ENCODE measurements at regions not wholly inside any gene's neighbourhood (a gene's known extent, or its start where the extent isn't known, plus 50 kb on each side); places are given as distances from the start of the nearest gene placed in this dataset.

DNA sequence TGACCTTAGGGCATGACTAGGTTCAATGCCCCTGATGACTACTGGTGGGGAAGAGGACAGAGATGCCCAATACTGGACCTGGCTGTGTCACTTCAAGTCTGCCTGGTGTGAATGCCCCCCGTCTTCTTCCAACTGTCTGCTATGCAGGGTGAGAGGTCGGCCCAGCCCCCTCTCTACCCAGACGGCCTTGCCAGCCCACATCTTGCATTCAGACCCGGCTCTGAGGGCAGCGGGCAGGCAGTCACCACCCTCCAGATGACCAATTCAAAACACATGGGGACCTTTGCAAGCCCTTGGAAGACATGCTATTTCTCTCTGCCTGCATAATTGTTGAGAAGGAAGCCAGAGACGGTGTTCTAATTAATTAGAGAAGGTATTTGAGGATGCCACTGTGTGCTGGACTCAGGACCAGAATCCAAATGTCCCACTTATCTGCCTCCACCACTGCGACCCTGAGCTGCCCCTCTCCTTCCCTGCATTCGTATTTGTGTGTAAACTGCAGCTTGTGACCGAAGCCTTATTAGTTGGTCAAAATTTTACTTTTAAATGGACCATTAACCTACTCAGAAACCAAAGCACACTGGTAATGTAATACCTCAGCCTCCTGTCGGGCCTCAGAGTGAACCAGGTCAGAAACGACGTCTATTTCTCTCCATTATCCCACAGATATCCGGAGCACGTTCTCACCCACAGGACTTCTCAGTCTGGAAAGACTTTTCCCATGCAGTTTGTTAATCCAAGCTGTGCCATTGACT lies 407.0 kb downstream of the ZNF536 start:
- Histone ChIP-seq H3K4me2 (ENCODE audit: low read length) (no peak overlapping the region), H3K9me3 (ENCODE audit: low read length) (no peaks in the 10 kb centered on the region), H2AFZ (ENCODE audit: low read length) (no peak overlapping the region), H3K4me3 (ENCODE audit: low read depth, low read length, poor library complexity, severe bottlenecking) (no peak overlapping the region), H3K27ac (ENCODE audit: low read depth, low read length, poor library complexity, severe bottlenecking) (no peak overlapping the region), H3K36me3 (ENCODE audit: insufficient read depth, low read length) (no peaks in the 10 kb centered on the region), H3K79me2 (ENCODE audit: insufficient read depth, low read depth, low read length) (no peaks in the 10 kb centered on the region), H3K9me2 (ENCODE audit: insufficient read depth, low read length) (no peaks in the 10 kb centered on the region), H4K20me1 (ENCODE audit: insufficient read depth, low read length) (no peaks in the 10 kb centered on the region), H3K4me1 (ENCODE audit: insufficient read depth, low read length, poor library complexity, severe bottlenecking) (no peaks in the 10 kb centered on the region)
- DNase-seq (ENCODE audit: low spot score), result no peak
- intact Hi-C loops (cut with micrococcal nuclease; ENCODE audit: unreplicated experiment), result no loop called here
- no TSS peak for BruUV-seq (replicated peaks)
- CTCF ChIA-PET (ENCODE audit: unreplicated experiment), result no interaction called here
- no peak for TF ChIP-seq EZH2phosphoT487 (IDR thresholded peaks at IDR 0.05; ENCODE audit: borderline replicate concordance, low read depth, low read length)
- TF ChIP-seq, protein P1, sequence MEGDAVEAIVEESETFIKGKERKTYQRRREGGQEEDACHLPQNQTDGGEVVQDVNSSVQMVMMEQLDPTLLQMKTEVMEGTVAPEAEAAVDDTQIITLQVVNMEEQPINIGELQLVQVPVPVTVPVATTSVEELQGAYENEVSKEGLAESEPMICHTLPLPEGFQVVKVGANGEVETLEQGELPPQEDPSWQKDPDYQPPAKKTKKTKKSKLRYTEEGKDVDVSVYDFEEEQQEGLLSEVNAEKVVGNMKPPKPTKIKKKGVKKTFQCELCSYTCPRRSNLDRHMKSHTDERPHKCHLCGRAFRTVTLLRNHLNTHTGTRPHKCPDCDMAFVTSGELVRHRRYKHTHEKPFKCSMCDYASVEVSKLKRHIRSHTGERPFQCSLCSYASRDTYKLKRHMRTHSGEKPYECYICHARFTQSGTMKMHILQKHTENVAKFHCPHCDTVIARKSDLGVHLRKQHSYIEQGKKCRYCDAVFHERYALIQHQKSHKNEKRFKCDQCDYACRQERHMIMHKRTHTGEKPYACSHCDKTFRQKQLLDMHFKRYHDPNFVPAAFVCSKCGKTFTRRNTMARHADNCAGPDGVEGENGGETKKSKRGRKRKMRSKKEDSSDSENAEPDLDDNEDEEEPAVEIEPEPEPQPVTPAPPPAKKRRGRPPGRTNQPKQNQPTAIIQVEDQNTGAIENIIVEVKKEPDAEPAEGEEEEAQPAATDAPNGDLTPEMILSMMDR (conservative IDR thresholded peaks at IDR 0.05; ENCODE audit: low read length), result no peak
- POLR2A ChIA-PET, result no interaction called here

DNA sequence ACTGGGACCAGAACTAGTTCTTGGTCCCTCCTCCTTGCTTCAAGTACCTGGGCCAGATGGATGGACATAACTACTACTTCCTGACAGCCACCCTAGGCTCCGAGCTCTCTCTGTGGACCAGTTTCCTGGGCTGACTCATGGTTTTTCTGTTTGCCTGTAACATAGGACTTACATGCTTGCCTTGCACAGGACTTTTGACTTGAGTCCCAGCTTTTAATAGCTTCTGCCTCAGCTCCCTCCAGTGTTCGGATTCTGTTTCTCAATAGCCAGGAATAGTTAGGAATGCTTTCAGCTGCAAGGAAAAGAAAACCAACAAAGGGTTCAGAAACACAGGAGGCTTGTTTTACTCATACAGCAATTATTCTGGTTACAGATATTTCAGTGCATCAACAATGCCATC lies 405.9 kb downstream of the ZNF536 start:
- no peaks in the 10 kb centered on the region for H3K9me2 ChIP-seq (ENCODE audit: insufficient read depth, low read length)
- H3K79me2 ChIP-seq (ENCODE audit: insufficient read depth, low read depth, low read length), result no peaks in the 10 kb centered on the region
- no TSS peak for BruUV-seq (replicated peaks)
- no peak for DNase-seq (ENCODE audit: low spot score)
- CTCF ChIA-PET (ENCODE audit: unreplicated experiment), result no interaction called here
- POLR2A ChIA-PET, result no interaction called here
- H4K20me1 ChIP-seq (ENCODE audit: insufficient read depth, low read length), result no peaks in the 10 kb centered on the region
- no peak for TF ChIP-seq EZH2phosphoT487 (IDR thresholded peaks at IDR 0.05; ENCODE audit: borderline replicate concordance, low read depth, low read length)
- TF ChIP-seq, protein P1 (conservative IDR thresholded peaks at IDR 0.05; ENCODE audit: low read length), result no peak
- no peak overlapping the region for H3K27ac ChIP-seq (ENCODE audit: low read depth, low read length, poor library complexity, severe bottlenecking)
- H3K36me3 ChIP-seq (ENCODE audit: insufficient read depth, low read length), result no peaks in the 10 kb centered on the region
- no peak overlapping the region for H2AFZ ChIP-seq (ENCODE audit: low read length)
- intact Hi-C loops (cut with micrococcal nuclease; ENCODE audit: unreplicated experiment), result no loop called here
- no peak overlapping the region for H3K4me3 ChIP-seq (ENCODE audit: low read depth, low read length, poor library complexity, severe bottlenecking)
- H3K4me2 ChIP-seq (ENCODE audit: low read length), result no peak overlapping the region
- no peaks in the 10 kb centered on the region for H3K9me3 ChIP-seq (ENCODE audit: low read length)
- H3K4me1 ChIP-seq (ENCODE audit: insufficient read depth, low read length, poor library complexity, severe bottlenecking), result no peaks in the 10 kb centered on the region

DNA sequence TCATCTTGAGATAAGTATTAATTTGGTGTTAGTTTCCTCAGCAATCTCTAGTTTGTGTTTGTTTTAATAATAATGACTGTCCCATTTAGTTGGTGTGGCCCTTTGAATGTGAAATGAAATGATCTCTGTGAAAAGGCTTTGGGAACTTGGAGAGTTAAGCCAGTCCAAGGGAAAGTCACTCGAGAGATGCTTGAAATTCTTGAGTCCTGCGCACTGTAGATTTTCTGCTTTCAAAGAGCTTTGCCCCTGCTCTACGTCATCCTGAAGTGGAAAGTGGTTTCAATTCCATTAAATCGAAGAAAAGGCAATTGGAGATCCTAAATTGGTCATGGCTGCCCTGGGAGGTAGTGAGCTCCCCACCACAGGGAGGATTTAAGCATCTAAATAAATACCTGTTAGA lies 403.8 kb downstream of the ZNF536 start:
- CTCF ChIA-PET (ENCODE audit: unreplicated experiment), result no interaction called here
- POLR2A ChIA-PET, result no interaction called here
- intact Hi-C loops (cut with micrococcal nuclease; ENCODE audit: unreplicated experiment), result no loop called here
- no peaks in the 10 kb centered on the region for H3K36me3 ChIP-seq (ENCODE audit: insufficient read depth, low read length)
- no peaks in the 10 kb centered on the region for H3K4me1 ChIP-seq (ENCODE audit: insufficient read depth, low read length, poor library complexity, severe bottlenecking)
- H3K79me2 ChIP-seq (ENCODE audit: insufficient read depth, low read depth, low read length), result no peaks in the 10 kb centered on the region
- H3K4me3 ChIP-seq (ENCODE audit: low read depth, low read length, poor library complexity, severe bottlenecking), result no peak overlapping the region
- no peak for DNase-seq (ENCODE audit: low spot score)
- H3K4me2 ChIP-seq (ENCODE audit: low read length), result no peak overlapping the region
- no peak overlapping the region for H2AFZ ChIP-seq (ENCODE audit: low read length)
- no peak overlapping the region for H3K27ac ChIP-seq (ENCODE audit: low read depth, low read length, poor library complexity, severe bottlenecking)
- no peaks in the 10 kb centered on the region for H3K9me3 ChIP-seq (ENCODE audit: low read length)
- no peaks in the 10 kb centered on the region for H3K9me2 ChIP-seq (ENCODE audit: insufficient read depth, low read length)
- BruUV-seq (replicated peaks), result no TSS peak
- H4K20me1 ChIP-seq (ENCODE audit: insufficient read depth, low read length), result no peaks in the 10 kb centered on the region
- TF ChIP-seq, protein P1 (conservative IDR thresholded peaks at IDR 0.05; ENCODE audit: low read length), result no peak
